SU-DHL-6 (cell line): ENCODE measurements at regions not wholly inside any gene's neighbourhood (a gene's known extent, or its start where the extent isn't known, plus 50 kb on each side); places are given as distances from the start of the nearest gene placed in this dataset.

ENCODE experiments used
- EZH2phosphoT487 ChIP-seq: fragments of 200-600 bp; sonication (generic), shearing (Covaris generic); conservative IDR thresholded peaks from 2 replicates; pipeline ENCODE4 v1.6.1; 2018; ENCODE audit warnings: mild to moderate bottlenecking, antibody characterized with exemption, low read length, moderate library complexity, mixed read lengths
- TF ChIP-seq, protein P1 (sequence below): fragments of 200-600 bp; sonication (generic); IDR thresholded peaks from one replicate; pipeline ENCODE4 v1.5.1; 2017; ENCODE audit warnings: antibody characterized with exemption, mild to moderate bottlenecking, low read length, moderate library complexity; ENCODE audit not compliant: insufficient read depth, poor library complexity, severe bottlenecking

DNA sequence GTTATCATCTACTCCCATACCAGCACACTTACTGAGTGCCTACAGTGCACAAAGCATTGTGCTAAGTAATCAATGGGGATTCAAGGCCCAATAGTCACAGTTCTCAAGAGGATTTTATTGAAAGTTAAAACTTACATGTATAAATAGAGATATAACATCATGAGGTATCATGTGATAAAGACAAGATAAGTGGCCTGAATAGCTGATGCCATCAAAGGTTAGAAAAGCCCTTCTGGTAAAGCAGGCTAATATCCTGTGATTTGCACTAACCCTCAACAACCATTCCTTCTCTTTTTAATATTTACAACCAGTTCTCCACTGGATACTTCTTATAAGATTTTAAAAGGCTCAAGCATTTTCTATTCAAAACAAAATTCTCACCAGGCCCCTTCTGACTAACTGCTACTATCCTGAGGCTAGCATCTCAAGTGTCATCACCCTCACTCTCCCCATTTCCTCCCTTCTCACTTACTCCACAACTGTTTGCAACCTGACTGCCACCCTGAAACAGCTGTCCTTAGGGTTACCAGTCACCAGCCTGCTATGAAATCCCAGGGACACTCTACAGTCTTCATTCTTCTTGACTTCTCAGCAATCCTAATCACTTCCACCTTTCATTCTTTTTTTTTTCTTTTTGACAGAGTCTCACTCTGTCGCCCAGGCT lies 377.9 kb downstream of the ENC1 start:
- TF ChIP-seq, protein P1, sequence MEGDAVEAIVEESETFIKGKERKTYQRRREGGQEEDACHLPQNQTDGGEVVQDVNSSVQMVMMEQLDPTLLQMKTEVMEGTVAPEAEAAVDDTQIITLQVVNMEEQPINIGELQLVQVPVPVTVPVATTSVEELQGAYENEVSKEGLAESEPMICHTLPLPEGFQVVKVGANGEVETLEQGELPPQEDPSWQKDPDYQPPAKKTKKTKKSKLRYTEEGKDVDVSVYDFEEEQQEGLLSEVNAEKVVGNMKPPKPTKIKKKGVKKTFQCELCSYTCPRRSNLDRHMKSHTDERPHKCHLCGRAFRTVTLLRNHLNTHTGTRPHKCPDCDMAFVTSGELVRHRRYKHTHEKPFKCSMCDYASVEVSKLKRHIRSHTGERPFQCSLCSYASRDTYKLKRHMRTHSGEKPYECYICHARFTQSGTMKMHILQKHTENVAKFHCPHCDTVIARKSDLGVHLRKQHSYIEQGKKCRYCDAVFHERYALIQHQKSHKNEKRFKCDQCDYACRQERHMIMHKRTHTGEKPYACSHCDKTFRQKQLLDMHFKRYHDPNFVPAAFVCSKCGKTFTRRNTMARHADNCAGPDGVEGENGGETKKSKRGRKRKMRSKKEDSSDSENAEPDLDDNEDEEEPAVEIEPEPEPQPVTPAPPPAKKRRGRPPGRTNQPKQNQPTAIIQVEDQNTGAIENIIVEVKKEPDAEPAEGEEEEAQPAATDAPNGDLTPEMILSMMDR, result no peak
- no peak for TF ChIP-seq EZH2phosphoT487
